Ovary (tissue), 7 donors: ENCODE measurements at regions not wholly inside any gene's neighbourhood (a gene's known extent, or its start where the extent isn't known, plus 50 kb on each side); places are given as distances from the start of the nearest gene placed in this dataset.

Source experiments
- DNase-seq, 5 donors: peaks; one replicate each; pipeline ENCODE4 v3.0.0-alpha.2; 2019 to 2020
- H3K27ac ChIP-seq, 2 donors: fragments of 200-600 bp; one replicate each; pipeline versions ENCODE4 v1.5.1 to v1.8.0; 2019 to 2022
- H3K27me3 ChIP-seq: fragments of 200-600 bp; one replicate; pipeline ENCODE4 v1.8.0; 2022
- H3K36me3 ChIP-seq: fragments of 200-600 bp; sonication (generic); one replicate; pipeline ENCODE4 v1.5.1; 2019
- H3K4me1 ChIP-seq: one replicate; pipeline ENCODE4 v1.8.1; 2013; ENCODE audit warnings: mild to moderate bottlenecking, moderate library complexity; ENCODE audit not compliant: insufficient read depth
- H3K4me3 ChIP-seq: fragments of 200-600 bp; sonication (generic); one replicate; pipeline ENCODE4 v1.5.1; 2017
- H3K9me3 ChIP-seq, 2 donors: fragments of 200-600 bp in 1 of 2; sonication (generic) in 1 of 2; one replicate each; pipeline versions ENCODE4 v1.5.1 to v1.8.1; 2013 to 2019; ENCODE audit warnings: mild to moderate bottlenecking in 1 of 2, moderate library complexity in 1 of 2
- CTCF ChIP-seq, 3 donors: fragments of 450-650 bp in 2 of 3; fragments of 200-600 bp in 1 of 3; IDR thresholded peaks; one replicate each; pipeline versions ENCODE4 v1.5.1 to v1.8.0; 2016 to 2022; ENCODE audit warnings: antibody characterized with exemption in 3 of 3, mild to moderate bottlenecking in 1 of 3
- EP300 ChIP-seq: sonication (generic); formaldehyde crosslinking; IDR thresholded peaks from one replicate; pipeline ENCODE4 v1.6.1; 2017; ENCODE audit warnings: antibody characterized with exemption
- POLR2A ChIP-seq: fragments of 450-650 bp; IDR thresholded peaks from one replicate; pipeline ENCODE4 v1.6.1; 2017; ENCODE audit warnings: antibody characterized with exemption, mild to moderate bottlenecking, moderate library complexity
- WGBS, 3 donors: extraction: QIAGEN DNeasy Blood & Tissue Kit in 1 of 3; methylation state at CpG; one replicate each; pipeline versions ENCODE4 v1.1.5 to v1.1.7; 2013 to 2017; 5-methylcytosine and 5-hydroxymethylcytosine counted together
- intact Hi-C, 4 donors: fragments of 100-400 bp; cut with DNase I; formaldehyde crosslinking; loops; one replicate each; pipeline versions ENCODE4 v1.11.0 to v1.15.1; 2022 to 2023
- donor health status: DM: no; HTN: no; CAD: no; lungs with moderate emphysema.
- donor health status: DM: no; HTN: no; CAD: no.
- donor health status: Bipolar disorder and iron deficiency.
- donor health status: DM: no; HTN: no; CAD: no.
- donor health status: DM: yes; HTN: yes; CAD: no.

DNA sequence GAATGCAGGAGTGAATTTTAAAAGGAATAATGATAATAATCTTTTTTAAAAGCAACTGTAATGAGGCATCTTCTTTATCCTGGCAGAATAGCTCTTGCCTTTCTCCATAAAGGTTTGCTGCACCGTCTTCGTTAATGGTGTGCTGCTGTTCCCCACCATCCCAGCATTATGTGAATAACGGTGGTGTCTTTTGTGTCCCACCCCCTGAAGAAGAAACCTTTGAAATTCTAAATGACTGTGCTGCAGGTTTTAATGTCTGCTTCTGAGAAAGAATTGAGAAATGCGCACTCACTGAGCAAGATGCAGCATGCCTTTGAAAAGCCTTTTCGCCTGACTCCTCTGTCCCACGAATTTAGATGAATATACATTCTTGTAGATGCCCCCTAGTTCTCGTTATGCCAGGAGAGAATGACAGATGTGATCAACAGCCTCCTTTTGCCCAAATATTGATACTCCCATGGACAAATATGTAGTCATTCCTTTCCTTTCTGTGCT, 246.1 kb upstream of the ZNF462 start:
- WGBS, 3 donors = 83 to 91% (median 85%) methylated on average over 7 of the region's 7 CpGs
- no peak for DNase-seq
- TF ChIP-seq CTCF (IDR thresholded peaks at IDR 0.05) (no peak), EP300 (no peak), POLR2A (no peak)
- Histone ChIP-seq H3K27ac (no peak overlapping the region), H3K36me3 (no peaks in the 10 kb centered on the region), H3K9me3 (no peaks in the 10 kb centered on the region), H3K4me1 (no peaks in the 10 kb centered on the region), H3K27me3 (no peaks in the 10 kb centered on the region), H3K4me3 (no peak overlapping the region)
- intact Hi-C loops = no loop called here

- Histone ChIP-seq H3K36me3 (no peaks in the 10 kb centered on the region), H3K4me3 (no peak overlapping the region), H3K9me3 (no peaks in the 10 kb centered on the region), H3K27me3 (no peaks in the 10 kb centered on the region), H3K27ac (no peak overlapping the region), H3K4me1 (no peaks in the 10 kb centered on the region)
- 74 to 95% (median 91%) methylated on average over 1 of the region's 1 CpG for WGBS, 3 donors
- no peak for TF ChIP-seq CTCF (IDR thresholded peaks at IDR 0.05)
- TF ChIP-seq POLR2A = no peak
- TF ChIP-seq EP300 = no peak
- no peak for DNase-seq
- intact Hi-C loops = no loop called here
These were observed 243.8 kb upstream of the ZNF462 start for GRCh38 chr9:106619211-106619610.

GRCh38 chr9:106620081-106620480, 242.9 kb upstream of the ZNF462 start:
- WGBS, 3 donors = 81 to 91% (median 84%) methylated on average over 2 of the region's 2 CpGs
- no peak overlapping the region for H3K4me3 ChIP-seq

DNA sequence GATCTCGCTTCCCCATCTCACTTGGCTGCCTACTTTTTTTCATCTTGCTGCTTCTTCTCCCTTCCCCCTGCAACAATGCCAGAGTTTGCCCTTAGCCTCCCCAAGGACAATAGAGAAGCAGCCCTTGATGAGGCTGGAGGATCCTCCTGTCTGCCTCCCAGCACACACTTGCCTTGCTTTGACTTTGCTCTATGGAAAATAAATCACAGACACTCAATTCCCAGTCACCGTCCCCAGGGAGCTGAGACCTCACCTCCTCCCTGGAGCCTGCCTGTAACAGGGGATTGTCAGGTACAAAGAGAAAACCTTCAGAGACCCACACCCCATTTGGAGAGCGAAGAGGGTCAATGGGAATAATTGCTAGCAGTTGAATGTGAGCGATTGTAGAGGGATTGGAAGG, 242.1 kb upstream of the ZNF462 start:
- no peak overlapping the region for H3K27ac ChIP-seq

More at GRCh38 chr9:106620081-106620480, 242.9 kb upstream of the ZNF462 start:
- Histone ChIP-seq H3K36me3 (no peaks in the 10 kb centered on the region), H3K27me3 (no peaks in the 10 kb centered on the region), H3K4me1 (no peaks in the 10 kb centered on the region), H3K27ac (no peak overlapping the region), H3K9me3 (no peaks in the 10 kb centered on the region)
- intact Hi-C loops = no loop called here
- no peak for DNase-seq
- TF ChIP-seq CTCF (IDR thresholded peaks at IDR 0.05) = no peak
- TF ChIP-seq EP300 = no peak
- no peak for TF ChIP-seq POLR2A

More for the DNA sequence above, 242.1 kb upstream of the ZNF462 start:
- intact Hi-C loops = no loop called here
- H3K36me3 ChIP-seq = no peaks in the 10 kb centered on the region
- no peaks in the 10 kb centered on the region for H3K4me1 ChIP-seq
- WGBS, 3 donors = 78 to 86% (median 85%) methylated on average over 4 of the region's 4 CpGs
- DNase-seq = no peak
- TF ChIP-seq POLR2A (no peak), CTCF (IDR thresholded peaks at IDR 0.05) (no peak), EP300 (no peak)
- H3K4me3 ChIP-seq = no peak overlapping the region
- no peaks in the 10 kb centered on the region for H3K27me3 ChIP-seq
- H3K9me3 ChIP-seq = no peaks in the 10 kb centered on the region
